Lung (tissue), 11 donors: ENCODE measurements at regions not wholly inside any gene's neighbourhood (a gene's known extent, or its start where the extent isn't known, plus 50 kb on each side); places are given as distances from the start of the nearest gene placed in this dataset.

ENCODE experiments used
- ATAC-seq: fragments of 200-7000 bp; cut with Tn5 transposase; one replicate; pipeline ENCODE4 v1.9.1; 2020; ENCODE audit warnings: moderate number of reproducible peaks; ENCODE audit not compliant: insufficient read depth, low FRiP score
- DNase-seq, 3 donors: peaks; one replicate each; pipeline ENCODE4 v3.0.0-alpha.2; 2013 to 2017
- H3K27ac ChIP-seq, 2 donors: one replicate each; pipeline ENCODE4 v1.5.1; 2013; ENCODE audit warnings: mild to moderate bottlenecking in 2 of 2, moderate library complexity in 2 of 2, control low read depth in 1 of 2, inconsistent platforms in 1 of 2, low read depth in 1 of 2, low read length in 1 of 2
- H3K27me3 ChIP-seq, 3 donors: one replicate each; pipeline ENCODE4 v1.5.1; 2013; ENCODE audit warnings: low read length in 2 of 3; ENCODE audit not compliant: control insufficient read depth in 3 of 3, insufficient read depth in 3 of 3
- H3K36me3 ChIP-seq, 4 donors: one replicate each; pipeline ENCODE4 v1.5.1; 2013; ENCODE audit warnings: low read length in 4 of 4, mild to moderate bottlenecking in 1 of 4, moderate library complexity in 1 of 4; ENCODE audit not compliant: control insufficient read depth in 4 of 4, insufficient read depth in 4 of 4
- H3K4me1 ChIP-seq, 5 donors: one replicate each; pipeline ENCODE4 v1.5.1; 2013; ENCODE audit warnings: low read length in 5 of 5, mild to moderate bottlenecking in 2 of 5, moderate library complexity in 1 of 5; ENCODE audit not compliant: control insufficient read depth in 5 of 5, insufficient read depth in 5 of 5
- H3K4me3 ChIP-seq: one replicate; pipeline ENCODE4 v1.5.1; 2013; ENCODE audit warnings: mild to moderate bottlenecking, control low read depth, moderate library complexity
- H3K9ac ChIP-seq, 2 donors: one replicate each; pipeline ENCODE4 v1.5.1; 2013; ENCODE audit warnings: low read length in 2 of 2, control low read depth in 1 of 2; ENCODE audit not compliant: insufficient read depth in 1 of 2
- H3K9me3 ChIP-seq, 4 donors: one replicate each; pipeline ENCODE4 v1.5.1; 2013; ENCODE audit warnings: low read length in 3 of 4, mild to moderate bottlenecking in 1 of 4, moderate library complexity in 1 of 4; ENCODE audit not compliant: control insufficient read depth in 4 of 4, insufficient read depth in 3 of 4
- CTCF ChIP-seq: IDR thresholded peaks from 2 replicates; pipeline ENCODE4 v1.5.1; 2012; ENCODE audit warnings: mild to moderate bottlenecking; ENCODE audit errors: control extremely low read depth, extremely low read depth
- WGBS, 2 donors: extraction: QIAGEN DNeasy Blood & Tissue Kit; methylation state at CpG; one replicate each; pipeline ENCODE4 v1.1.7; 2013; 5-methylcytosine and 5-hydroxymethylcytosine counted together
- donor health status: control.
- donor health status: control.
- donor health status: Bipolar disorder and iron deficiency.
- donor health status: healthy.
- donor health status: DM: yes; HTN: yes; CAD: no.

- Histone ChIP-seq H3K4me3 (no peak overlapping the region), H3K36me3 (no peaks in the 10 kb centered on the region), H3K9ac (no peak overlapping the region), H3K9me3 (no peaks in the 10 kb centered on the region), H3K27me3 (no peaks in the 10 kb centered on the region), H3K4me1 (peaks cover 0 to 5% (median 0%) of the 10 kb centered on the region in 5 donors), H3K27ac (no peak overlapping the region)
- TF ChIP-seq CTCF: no peak
- DNase-seq (peak in 1 of 3 donors; percentile 26), ATAC-seq (no peak)
- WGBS, 2 donors: 61 to 87% methylated on average over 1 of the region's 1 CpG
Observed at GRCh38 chr1:83807231-83807630, 191.7 kb downstream of the TTLL7 start.

- Histone ChIP-seq H3K27me3 (no peaks in the 10 kb centered on the region), H3K4me3 (no peak overlapping the region), H3K9me3 (no peaks in the 10 kb centered on the region), H3K36me3 (no peaks in the 10 kb centered on the region), H3K9ac (no peak overlapping the region), H3K27ac (no peak overlapping the region), H3K4me1 (peaks cover 0 to 6% (median 0%) of the 10 kb centered on the region in 5 donors)
- ATAC-seq (no peak), DNase-seq (no peak)
- WGBS, 2 donors: 85 to 86% methylated on average over 4 of the region's 4 CpGs
- no peak for TF ChIP-seq CTCF
Observed at GRCh38 chr1:83805921-83806320, 193.0 kb downstream of the TTLL7 start.

- Histone ChIP-seq H3K36me3 (no peaks in the 10 kb centered on the region), H3K9ac (no peak overlapping the region), H3K27ac (no peak overlapping the region), H3K4me1 (peaks cover 0 to 15% (median 8%) of the 10 kb centered on the region in 5 donors), H3K9me3 (no peaks in the 10 kb centered on the region), H3K4me3 (no peak overlapping the region), H3K27me3 (no peaks in the 10 kb centered on the region)
- WGBS, 2 donors: 76 to 81% methylated on average over 8 of the region's 8 CpGs
- no peak for TF ChIP-seq CTCF
- DNase-seq (no peak), ATAC-seq (no peak)
Observed at GRCh38 chr1:83802460-83803152, 196.3 kb downstream of the TTLL7 start.

- Histone ChIP-seq H3K36me3 (no peaks in the 10 kb centered on the region), H3K9me3 (no peaks in the 10 kb centered on the region), H3K27ac (no peak overlapping the region), H3K4me3 (no peak overlapping the region), H3K27me3 (no peaks in the 10 kb centered on the region), H3K4me1 (peaks cover 0 to 13% (median 8%) of the 10 kb centered on the region in 5 donors), H3K9ac (no peak overlapping the region)
- no peak for TF ChIP-seq CTCF
- 79 to 83% methylated on average over 3 of the region's 3 CpGs for WGBS, 2 donors
- ATAC-seq: no peak
- DNase-seq: no peak
Observed at GRCh38 chr1:83802023-83802422, 196.9 kb downstream of the TTLL7 start.
